Parathyroid adenoma (tissue), 2 donors: ENCODE measurements at regions not wholly inside any gene's neighbourhood (a gene's known extent, or its start where the extent isn't known, plus 50 kb on each side); places are given as distances from the start of the nearest gene placed in this dataset.

ENCODE experiments used
- H2AFZ ChIP-seq: fragments of 300-600 bp; sonication (generic); one replicate; pipeline ENCODE4 v1.7.0; 2017; ENCODE audit warnings: antibody characterized with exemption, mild to moderate bottlenecking
- H3K27ac ChIP-seq: fragments of 300-600 bp; sonication (generic); one replicate; pipeline ENCODE4 v1.7.0; 2017
- H3K27me3 ChIP-seq: fragments of 300-600 bp; sonication (generic); one replicate; pipeline ENCODE4 v1.7.0; 2017; ENCODE audit warnings: low read length; ENCODE audit not compliant: control insufficient read depth, insufficient read depth
- H3K36me3 ChIP-seq: fragments of 300-600 bp; sonication (generic); one replicate; pipeline ENCODE4 v1.7.0; 2017; ENCODE audit warnings: low read length; ENCODE audit not compliant: control insufficient read depth, insufficient read depth
- H3K4me1 ChIP-seq: fragments of 300-600 bp; sonication (generic); one replicate; pipeline ENCODE4 v1.7.0; 2017; ENCODE audit warnings: control low read depth
- H3K4me2 ChIP-seq: fragments of 300-600 bp; sonication (generic); one replicate; pipeline ENCODE4 v1.7.0; 2017; ENCODE audit warnings: low read length
- H3K4me3 ChIP-seq: fragments of 300-600 bp; sonication (generic); one replicate; pipeline ENCODE4 v1.7.0; 2017; ENCODE audit warnings: low read depth, low read length
- H3K79me2 ChIP-seq: fragments of 300-600 bp; sonication (generic); one replicate; pipeline ENCODE4 v1.7.0; 2017; ENCODE audit warnings: control low read depth
- H3K9ac ChIP-seq: fragments of 300-600 bp; sonication (generic); one replicate; pipeline ENCODE4 v1.7.0; 2017; ENCODE audit warnings: mild to moderate bottlenecking
- H3K9me3 ChIP-seq: fragments of 300-600 bp; sonication (generic); one replicate; pipeline ENCODE4 v1.7.0; 2017; ENCODE audit warnings: low read length; ENCODE audit not compliant: control insufficient read depth
- TF ChIP-seq, protein P1 (sequence below): fragments of 300-600 bp; sonication (generic); IDR thresholded peaks from one replicate; pipeline ENCODE4 v1.7.0; 2017; ENCODE audit warnings: antibody characterized with exemption, mild to moderate bottlenecking
- donor health status: primary hyperparathyroidism.

DNA sequence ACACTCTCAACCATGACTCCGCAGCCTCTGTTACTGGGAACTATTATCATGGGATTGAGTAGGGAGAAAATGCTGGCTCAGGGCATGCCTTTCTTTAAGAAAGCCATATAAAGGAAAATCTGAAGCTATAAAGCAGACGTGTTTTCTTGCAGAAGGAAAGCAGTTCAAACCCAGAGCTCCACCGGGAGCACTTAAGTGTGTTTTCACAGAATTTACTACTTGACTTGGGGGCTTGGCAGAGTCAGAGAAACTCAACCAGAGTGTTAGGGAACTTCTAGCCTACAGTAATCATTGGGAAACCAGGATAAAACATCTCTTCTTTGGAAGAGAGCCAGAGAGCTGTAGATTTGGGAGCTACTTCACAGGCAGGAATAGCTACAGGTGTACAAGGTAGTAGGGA is 283.4 kb upstream of the ADRA1B start:
- Histone ChIP-seq H3K27ac (no peak overlapping the region), H3K79me2 (no peaks in the 10 kb centered on the region), H3K4me3 (no peak overlapping the region), H3K9ac (no peak overlapping the region), H3K36me3 (no peaks in the 10 kb centered on the region), H3K4me1 (no peaks in the 10 kb centered on the region), H3K27me3 (no peaks in the 10 kb centered on the region), H3K9me3 (no peaks in the 10 kb centered on the region), H2AFZ (no peak overlapping the region), H3K4me2 (no peak overlapping the region)
- TF ChIP-seq, protein P1, sequence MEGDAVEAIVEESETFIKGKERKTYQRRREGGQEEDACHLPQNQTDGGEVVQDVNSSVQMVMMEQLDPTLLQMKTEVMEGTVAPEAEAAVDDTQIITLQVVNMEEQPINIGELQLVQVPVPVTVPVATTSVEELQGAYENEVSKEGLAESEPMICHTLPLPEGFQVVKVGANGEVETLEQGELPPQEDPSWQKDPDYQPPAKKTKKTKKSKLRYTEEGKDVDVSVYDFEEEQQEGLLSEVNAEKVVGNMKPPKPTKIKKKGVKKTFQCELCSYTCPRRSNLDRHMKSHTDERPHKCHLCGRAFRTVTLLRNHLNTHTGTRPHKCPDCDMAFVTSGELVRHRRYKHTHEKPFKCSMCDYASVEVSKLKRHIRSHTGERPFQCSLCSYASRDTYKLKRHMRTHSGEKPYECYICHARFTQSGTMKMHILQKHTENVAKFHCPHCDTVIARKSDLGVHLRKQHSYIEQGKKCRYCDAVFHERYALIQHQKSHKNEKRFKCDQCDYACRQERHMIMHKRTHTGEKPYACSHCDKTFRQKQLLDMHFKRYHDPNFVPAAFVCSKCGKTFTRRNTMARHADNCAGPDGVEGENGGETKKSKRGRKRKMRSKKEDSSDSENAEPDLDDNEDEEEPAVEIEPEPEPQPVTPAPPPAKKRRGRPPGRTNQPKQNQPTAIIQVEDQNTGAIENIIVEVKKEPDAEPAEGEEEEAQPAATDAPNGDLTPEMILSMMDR, result no peak

- no peak overlapping the region for H3K27ac ChIP-seq
- no peaks in the 10 kb centered on the region for H3K9me3 ChIP-seq
- H3K27me3 ChIP-seq, result no peaks in the 10 kb centered on the region
Measured at GRCh38 chr5:159638481-159638880, 277.8 kb upstream of the ADRA1B start.

DNA sequence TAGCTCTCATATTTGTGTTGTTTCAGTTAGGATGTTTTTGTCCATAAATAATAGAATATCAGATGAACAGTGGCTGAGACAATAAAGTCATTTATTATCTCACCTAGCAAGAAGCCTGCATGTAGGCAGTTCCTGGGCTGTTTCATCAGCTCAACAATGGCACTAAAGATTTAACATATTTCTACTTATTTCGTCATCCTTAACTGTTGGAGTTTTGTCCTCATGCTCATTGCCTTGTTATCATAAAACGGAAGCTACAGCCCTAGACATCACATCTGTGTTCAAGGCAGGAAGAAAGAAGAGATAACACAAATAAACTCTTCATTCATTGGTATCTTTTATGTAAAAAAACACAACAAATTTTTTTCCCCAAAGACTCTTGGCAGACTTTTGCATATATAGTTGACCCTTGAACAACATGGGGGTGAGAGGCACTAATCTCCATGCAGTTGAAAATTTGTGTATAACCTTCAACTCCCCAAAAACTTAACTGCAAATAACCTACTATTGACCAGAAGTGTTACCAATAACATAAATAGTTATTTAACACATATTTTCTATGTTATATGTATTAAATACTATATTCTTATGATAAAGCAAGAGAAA is 277.2 kb upstream of the ADRA1B start:
- Histone ChIP-seq H3K27ac (no peak overlapping the region), H3K36me3 (no peaks in the 10 kb centered on the region), H3K4me1 (no peaks in the 10 kb centered on the region), H3K9me3 (no peaks in the 10 kb centered on the region), H3K4me3 (no peak overlapping the region), H3K79me2 (no peaks in the 10 kb centered on the region), H3K27me3 (no peaks in the 10 kb centered on the region), H2AFZ (no peak overlapping the region), H3K9ac (no peak overlapping the region), H3K4me2 (no peak overlapping the region)
- TF ChIP-seq, protein P1, result no peak

More at GRCh38 chr5:159638481-159638880, 277.8 kb upstream of the ADRA1B start:
- Histone ChIP-seq H3K36me3 (no peaks in the 10 kb centered on the region), H3K4me2 (no peak overlapping the region), H3K4me1 (no peaks in the 10 kb centered on the region), H3K79me2 (no peaks in the 10 kb centered on the region), H3K4me3 (no peak overlapping the region), H3K9ac (no peak overlapping the region), H2AFZ (no peak overlapping the region)
- TF ChIP-seq, protein P1, result no peak

DNA sequence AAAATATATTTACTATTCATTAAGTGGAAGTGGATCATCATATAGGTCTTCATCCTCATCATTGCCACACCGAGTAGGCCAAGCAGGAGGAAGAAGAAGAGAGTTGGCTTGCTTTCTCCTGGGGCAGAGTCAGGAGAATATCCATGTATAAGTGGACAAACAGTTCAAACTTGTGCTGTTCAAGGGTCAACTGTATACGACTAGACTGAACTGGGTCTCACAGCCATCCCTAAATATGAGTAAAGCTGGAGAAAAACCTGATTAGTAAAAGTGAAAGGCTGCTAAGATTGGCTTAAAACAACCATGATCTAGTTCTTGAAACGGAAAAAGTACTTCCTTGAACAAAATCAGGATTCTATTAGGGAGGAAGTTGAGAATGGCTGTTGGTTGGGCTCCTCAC is 276.7 kb upstream of the ADRA1B start:
- Histone ChIP-seq H3K36me3 (no peaks in the 10 kb centered on the region), H3K79me2 (no peaks in the 10 kb centered on the region), H3K27me3 (no peaks in the 10 kb centered on the region)

More for the DNA sequence above, 276.7 kb upstream of the ADRA1B start:
- H3K4me1 ChIP-seq, result no peaks in the 10 kb centered on the region
- no peak overlapping the region for H3K4me2 ChIP-seq
- TF ChIP-seq, protein P1, result no peak
- no peaks in the 10 kb centered on the region for H3K9me3 ChIP-seq
- H3K27ac ChIP-seq, result no peak overlapping the region
- H2AFZ ChIP-seq, result no peak overlapping the region
- H3K9ac ChIP-seq, result no peak overlapping the region
- no peak overlapping the region for H3K4me3 ChIP-seq
